ENCODE measurements at regions not wholly inside any gene's neighbourhood (a gene's known extent, or its start where the extent isn't known, plus 50 kb on each side); places are given as distances from the start of the nearest gene placed in this dataset.
"Not testable (repeated sequence)": the region's sequence is repeated elsewhere in the genome, so short reads cannot be mapped to it uniquely, and the experiment has no call there.

DNA sequence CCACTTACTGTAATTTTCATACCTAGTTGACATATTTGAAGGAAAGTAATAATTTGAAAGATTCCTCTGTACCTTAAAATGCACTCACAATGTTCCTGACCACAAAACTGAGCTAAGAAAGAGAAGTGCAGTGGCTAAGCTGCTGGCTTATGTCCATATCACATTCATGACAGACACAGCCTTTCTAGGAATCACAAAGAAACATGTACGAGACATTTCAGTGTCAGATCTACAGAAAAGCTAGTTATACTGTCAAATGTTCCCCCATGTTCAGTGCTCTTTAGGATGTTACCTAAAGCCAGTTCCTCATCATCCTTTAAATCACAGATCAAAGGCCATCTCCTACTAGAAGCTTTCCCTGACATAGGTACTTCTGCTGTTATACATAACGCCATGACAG, 142.2 kb upstream of the C11orf58 start:
- no peaks in the 10 kb centered on the region for H3K36me3 ChIP-seq (ENCODE audit: insufficient read depth)

DNA sequence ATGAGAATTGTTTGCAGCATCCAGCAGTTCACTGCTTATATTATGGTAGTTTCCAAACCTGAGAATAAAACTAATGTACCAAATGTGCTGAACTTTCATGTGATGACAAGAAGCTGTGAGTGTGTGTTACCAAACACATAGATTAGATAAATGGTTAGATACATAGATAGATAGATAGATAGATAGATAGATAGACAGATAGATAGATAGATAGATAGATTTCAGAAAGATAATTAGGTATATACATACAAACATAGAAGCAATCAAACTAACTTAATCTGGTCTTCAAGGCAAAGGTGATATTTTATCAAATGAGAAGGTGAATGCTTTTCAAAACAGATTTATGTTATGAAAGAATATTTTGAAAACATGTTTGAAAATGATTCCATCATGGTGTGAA, 147.3 kb upstream of the C11orf58 start:
- Histone ChIP-seq H4K20me1 (ENCODE audit: insufficient read depth) (no peaks in the 10 kb centered on the region), H3K4me2 (no peak overlapping the region), H3K27ac (no peak overlapping the region), H3K9ac (no peak overlapping the region), H3K4me1 (ENCODE audit: low read depth, poor library complexity, severe bottlenecking) (no peaks in the 10 kb centered on the region), H3K4me3 (IDR thresholded peaks at IDR 0.05; ENCODE audit: insufficient read depth, low read depth, low read length) (no peak overlapping the region), H3K79me2 (ENCODE audit: insufficient read depth, low read depth) (no peaks in the 10 kb centered on the region), H3K36me3 (ENCODE audit: insufficient read depth) (no peaks in the 10 kb centered on the region), H2AFZ (ENCODE audit: low read depth) (no peak overlapping the region), H3K27me3 (ENCODE audit: insufficient read depth, low read depth) (no peaks in the 10 kb centered on the region)
- TF ChIP-seq, protein P1, sequence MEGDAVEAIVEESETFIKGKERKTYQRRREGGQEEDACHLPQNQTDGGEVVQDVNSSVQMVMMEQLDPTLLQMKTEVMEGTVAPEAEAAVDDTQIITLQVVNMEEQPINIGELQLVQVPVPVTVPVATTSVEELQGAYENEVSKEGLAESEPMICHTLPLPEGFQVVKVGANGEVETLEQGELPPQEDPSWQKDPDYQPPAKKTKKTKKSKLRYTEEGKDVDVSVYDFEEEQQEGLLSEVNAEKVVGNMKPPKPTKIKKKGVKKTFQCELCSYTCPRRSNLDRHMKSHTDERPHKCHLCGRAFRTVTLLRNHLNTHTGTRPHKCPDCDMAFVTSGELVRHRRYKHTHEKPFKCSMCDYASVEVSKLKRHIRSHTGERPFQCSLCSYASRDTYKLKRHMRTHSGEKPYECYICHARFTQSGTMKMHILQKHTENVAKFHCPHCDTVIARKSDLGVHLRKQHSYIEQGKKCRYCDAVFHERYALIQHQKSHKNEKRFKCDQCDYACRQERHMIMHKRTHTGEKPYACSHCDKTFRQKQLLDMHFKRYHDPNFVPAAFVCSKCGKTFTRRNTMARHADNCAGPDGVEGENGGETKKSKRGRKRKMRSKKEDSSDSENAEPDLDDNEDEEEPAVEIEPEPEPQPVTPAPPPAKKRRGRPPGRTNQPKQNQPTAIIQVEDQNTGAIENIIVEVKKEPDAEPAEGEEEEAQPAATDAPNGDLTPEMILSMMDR (conservative IDR thresholded peaks at IDR 0.05; ENCODE audit: low read depth, low read length) = no peak

More for the DNA sequence above, 142.2 kb upstream of the C11orf58 start:
- no peaks in the 10 kb centered on the region for H3K27me3 ChIP-seq (ENCODE audit: insufficient read depth, low read depth)
- no peak overlapping the region for H3K4me3 ChIP-seq (IDR thresholded peaks at IDR 0.05; ENCODE audit: insufficient read depth, low read depth, low read length)
- no peak overlapping the region for H3K27ac ChIP-seq
- H2AFZ ChIP-seq (ENCODE audit: low read depth) = no peak overlapping the region
- H3K9ac ChIP-seq = no peak overlapping the region
- no peak overlapping the region for H3K4me2 ChIP-seq
- H3K4me1 ChIP-seq (ENCODE audit: low read depth, poor library complexity, severe bottlenecking) = no peaks in the 10 kb centered on the region
- H4K20me1 ChIP-seq (ENCODE audit: insufficient read depth) = no peaks in the 10 kb centered on the region
- TF ChIP-seq, protein P1 (conservative IDR thresholded peaks at IDR 0.05; ENCODE audit: low read depth, low read length) = no peak
- no peaks in the 10 kb centered on the region for H3K79me2 ChIP-seq (ENCODE audit: insufficient read depth, low read depth)

DNA sequence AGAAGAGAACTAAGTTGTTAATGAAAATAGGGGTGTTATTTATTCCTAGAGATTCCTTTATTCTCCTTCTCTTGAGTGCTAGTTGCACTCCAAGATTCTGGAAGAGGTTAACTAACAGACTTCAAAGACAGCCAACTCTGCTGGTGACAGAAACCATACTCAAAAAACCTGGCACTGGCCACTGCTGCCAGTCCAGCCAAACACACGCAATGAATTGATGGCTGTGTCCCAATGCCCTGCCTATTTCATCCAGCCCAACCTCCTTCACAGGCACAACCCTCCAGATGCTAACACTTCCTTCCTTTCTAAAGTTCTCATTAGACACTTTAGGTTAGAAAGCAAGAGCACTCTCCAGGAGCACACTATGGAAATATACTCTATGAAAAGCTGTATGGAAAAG, 150.8 kb upstream of the C11orf58 start:
- H3K36me3 ChIP-seq (ENCODE audit: insufficient read depth) = no peaks in the 10 kb centered on the region
- TF ChIP-seq, protein P1 (conservative IDR thresholded peaks at IDR 0.05; ENCODE audit: low read depth, low read length) = no peak

DNA sequence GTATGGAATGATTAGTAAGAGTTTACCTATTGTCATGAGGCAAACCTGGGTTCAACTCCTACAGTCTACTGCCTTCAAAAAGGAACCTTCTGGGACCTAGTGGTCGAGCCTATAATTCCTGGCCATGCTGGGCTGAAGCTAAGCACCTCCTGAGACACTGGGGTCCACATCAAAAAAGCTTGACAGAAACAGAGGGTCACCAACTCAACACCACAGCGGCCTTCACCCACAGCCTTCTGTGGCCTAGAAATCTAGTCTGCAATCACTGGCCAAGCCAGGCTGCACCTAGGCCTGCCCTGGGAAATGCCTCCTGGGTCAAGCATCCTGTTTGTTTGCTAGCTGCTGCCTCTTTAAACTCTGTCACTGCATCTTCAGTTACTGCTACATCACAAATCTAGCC, 153.9 kb upstream of the C11orf58 start:
- Histone ChIP-seq H3K36me3 (ENCODE audit: insufficient read depth) (no peaks in the 10 kb centered on the region), H3K79me2 (ENCODE audit: insufficient read depth, low read depth) (no peaks in the 10 kb centered on the region), H3K27ac (no peak overlapping the region), H3K27me3 (ENCODE audit: insufficient read depth, low read depth) (no peaks in the 10 kb centered on the region), H3K4me1 (ENCODE audit: low read depth, poor library complexity, severe bottlenecking) (no peaks in the 10 kb centered on the region), H3K9ac (no peak overlapping the region), H4K20me1 (ENCODE audit: insufficient read depth) (no peaks in the 10 kb centered on the region), H2AFZ (ENCODE audit: low read depth) (no peak overlapping the region), H3K4me3 (IDR thresholded peaks at IDR 0.05; ENCODE audit: insufficient read depth, low read depth, low read length) (no peak overlapping the region), H3K4me2 (no peak overlapping the region)
- TF ChIP-seq, protein P1 (conservative IDR thresholded peaks at IDR 0.05; ENCODE audit: low read depth, low read length) = no peak

More for the DNA sequence above, 150.8 kb upstream of the C11orf58 start:
- no peaks in the 10 kb centered on the region for H3K79me2 ChIP-seq (ENCODE audit: insufficient read depth, low read depth)
- no peak overlapping the region for H3K4me2 ChIP-seq
- no peak overlapping the region for H3K9ac ChIP-seq
- no peaks in the 10 kb centered on the region for H4K20me1 ChIP-seq (ENCODE audit: insufficient read depth)
- H3K27me3 ChIP-seq (ENCODE audit: insufficient read depth, low read depth) = no peaks in the 10 kb centered on the region
- no peak overlapping the region for H3K27ac ChIP-seq
- no peak overlapping the region for H2AFZ ChIP-seq (ENCODE audit: low read depth)
- H3K4me3 ChIP-seq (IDR thresholded peaks at IDR 0.05; ENCODE audit: insufficient read depth, low read depth, low read length) = no peak overlapping the region
- H3K4me1 ChIP-seq (ENCODE audit: low read depth, poor library complexity, severe bottlenecking) = no peaks in the 10 kb centered on the region

DNA sequence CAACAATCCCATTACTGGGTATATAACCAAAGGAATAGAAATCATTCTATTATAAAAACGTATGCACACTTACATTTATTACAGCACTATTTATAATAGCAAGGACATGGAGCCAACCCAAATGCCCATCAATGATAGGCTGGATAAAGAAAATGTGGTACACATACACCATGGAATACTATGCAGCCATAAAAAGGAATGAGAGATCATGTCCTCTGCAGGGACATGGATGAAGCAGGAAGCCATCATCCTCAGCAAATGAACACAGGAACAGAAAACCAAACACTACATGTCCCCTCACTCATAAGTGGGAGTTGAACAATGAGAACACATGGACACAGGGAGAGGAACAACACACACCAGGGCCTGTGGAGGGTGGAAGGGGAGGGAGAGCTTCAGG, 157.4 kb upstream of the C11orf58 start:
- H4K20me1 ChIP-seq (ENCODE audit: insufficient read depth); H3K27ac ChIP-seq; H3K4me3 ChIP-seq (IDR thresholded peaks at IDR 0.05; ENCODE audit: insufficient read depth, low read depth, low read length); H3K4me2 ChIP-seq; H2AFZ ChIP-seq (ENCODE audit: low read depth); H3K27me3 ChIP-seq (ENCODE audit: insufficient read depth, low read depth); H3K36me3 ChIP-seq (ENCODE audit: insufficient read depth); H3K79me2 ChIP-seq (ENCODE audit: insufficient read depth, low read depth); H3K4me1 ChIP-seq (ENCODE audit: low read depth, poor library complexity, severe bottlenecking); H3K9ac ChIP-seq: not testable (repeated sequence)

Data from KMS-11 (cell line).